Astrocyte of the cerebellum (primary cell): ENCODE measurements at regions not wholly inside any gene's neighbourhood (a gene's known extent, or its start where the extent isn't known, plus 50 kb on each side); places are given as distances from the start of the nearest gene placed in this dataset.

ENCODE experiments used
- DNase-seq: peaks from one replicate; pipeline ENCODE4 v3.0.0-alpha.2; 2011; ENCODE audit warnings: low read depth
- H3K4me3 ChIP-seq: 2 replicates; pipeline ENCODE4 v1.5.1; 2011; ENCODE audit warnings: mild to moderate bottlenecking, low read depth, low read length, moderate library complexity
- CTCF ChIP-seq: IDR thresholded peaks from 2 replicates; pipeline ENCODE4 v1.5.1; 2012; ENCODE audit warnings: low read length, low read depth, moderate library complexity, mild to moderate bottlenecking; ENCODE audit errors: missing control alignments
- in situ Hi-C: cut with HindIII; loops from 2 replicates; pipeline ENCODE4 v1.10.0; 2017; ENCODE audit warnings: low sequenced_read_pairs

- DNase-seq, result no peak
- H3K4me3 ChIP-seq, result no peak overlapping the region
- in situ Hi-C loops, result no loop called here
- peak; percentile 57 for TF ChIP-seq CTCF
Measured at GRCh38 chr14:53663709-53664108, 292.9 kb downstream of the BMP4 start.

- DNase-seq, result no peak
- no peak for TF ChIP-seq CTCF
Measured at GRCh38 chr14:53655080-53655785, 301.4 kb downstream of the BMP4 start.

GRCh38 chr14:53652068-53652467 lies 304.6 kb downstream of the BMP4 start:
- no peak overlapping the region for H3K4me3 ChIP-seq
- DNase-seq, result no peak
- no peak for TF ChIP-seq CTCF
- in situ Hi-C loops, result no loop called here

More at GRCh38 chr14:53655080-53655785, 301.4 kb downstream of the BMP4 start:
- H3K4me3 ChIP-seq, result no peak overlapping the region
- in situ Hi-C loops, result no loop called here

DNA sequence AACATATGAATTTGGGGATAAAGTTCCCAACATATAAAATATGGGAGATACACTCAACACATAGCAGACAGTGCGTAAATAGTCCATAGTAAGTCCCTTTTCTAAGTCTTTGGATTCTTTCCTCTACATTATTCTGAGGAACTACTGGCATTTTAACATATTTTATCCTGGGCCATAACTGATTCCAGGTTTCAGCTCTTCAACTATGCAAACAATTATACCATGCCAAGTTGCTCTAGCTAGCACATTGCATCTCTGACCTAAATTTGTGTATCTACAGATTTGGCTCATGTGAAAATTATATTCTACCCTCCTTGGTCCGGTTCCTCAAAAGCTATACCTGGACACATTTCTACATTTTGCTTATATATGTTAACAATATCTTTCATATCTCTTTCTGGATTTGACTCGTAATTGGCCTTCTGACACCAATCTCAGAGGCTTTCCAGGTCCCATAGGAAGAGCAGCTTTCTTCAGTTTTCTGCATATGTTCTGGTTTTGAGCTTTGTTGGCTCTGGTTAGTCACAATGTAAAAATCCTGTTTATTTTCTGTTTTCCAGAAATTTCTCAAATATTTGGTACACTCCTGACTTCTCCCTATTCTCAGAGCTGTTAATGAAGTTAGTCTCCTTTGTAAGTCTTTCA lies 305.4 kb downstream of the BMP4 start:
- TF ChIP-seq CTCF, result no peak
- in situ Hi-C loops, result no loop called here
- no peak overlapping the region for H3K4me3 ChIP-seq
- DNase-seq, result no peak

DNA sequence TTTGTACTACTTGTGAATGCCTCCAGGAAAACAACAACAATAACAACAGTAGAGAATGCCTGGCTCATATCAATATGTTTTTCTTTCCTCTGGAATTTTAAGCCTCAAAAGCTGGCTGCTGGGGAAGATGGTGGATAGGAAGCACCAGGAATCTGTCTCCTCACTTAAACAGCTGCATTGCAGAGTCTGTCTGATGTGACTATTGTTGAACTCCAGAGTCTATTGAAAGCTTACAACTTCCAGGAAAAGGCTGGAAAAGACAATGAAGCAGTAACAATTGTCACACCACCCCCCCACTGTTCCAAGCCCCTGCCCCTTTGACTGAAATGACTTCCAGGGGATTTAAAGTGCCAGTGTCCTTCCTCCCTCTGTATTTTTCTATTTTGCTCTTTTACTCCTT lies 309.7 kb downstream of the BMP4 start:
- in situ Hi-C loops, result no loop called here
- DNase-seq, result no peak
- H3K4me3 ChIP-seq, result no peak overlapping the region
- TF ChIP-seq CTCF, result no peak

- no peak for DNase-seq
- in situ Hi-C loops, result no loop called here
- no peak for TF ChIP-seq CTCF
- H3K4me3 ChIP-seq, result no peak overlapping the region
Measured at GRCh38 chr14:53640695-53641094, 315.9 kb downstream of the BMP4 start.
